ENCODE measurements at regions not wholly inside any gene's neighbourhood (a gene's known extent, or its start where the extent isn't known, plus 50 kb on each side); places are given as distances from the start of the nearest gene placed in this dataset.

DNA sequence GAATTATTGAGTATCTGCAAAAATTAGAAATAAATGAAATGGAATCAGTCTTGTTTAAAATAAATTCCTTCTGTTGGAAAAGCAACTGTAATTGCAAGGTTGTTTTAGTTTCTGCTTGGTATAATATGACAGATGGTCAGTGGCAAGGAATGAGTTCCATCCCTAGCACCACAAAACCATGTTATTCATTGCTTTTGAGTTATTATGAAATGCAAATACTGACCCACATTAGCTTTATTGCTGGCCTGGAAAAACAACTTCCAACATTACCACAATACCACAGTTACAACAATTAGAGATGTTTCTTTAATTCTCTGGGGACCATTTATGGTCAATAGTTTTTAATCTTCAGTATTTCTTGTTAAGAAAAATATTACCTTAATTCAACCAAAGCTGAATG is 194.4 kb downstream of the TMA16 start:
- no peak for TF ChIP-seq CHD2 (IDR thresholded peaks at IDR 0.05; ENCODE audit: low read length, partially characterized antibody)
- TF ChIP-seq, protein P1, sequence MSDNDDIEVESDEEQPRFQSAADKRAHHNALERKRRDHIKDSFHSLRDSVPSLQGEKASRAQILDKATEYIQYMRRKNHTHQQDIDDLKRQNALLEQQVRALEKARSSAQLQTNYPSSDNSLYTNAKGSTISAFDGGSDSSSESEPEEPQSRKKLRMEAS (IDR thresholded peaks at IDR 0.05), result no peak
- no peak for TF ChIP-seq KDM5A (IDR thresholded peaks at IDR 0.05)

All from A549 (cell line).